ENCODE measurements at regions not wholly inside any gene's neighbourhood (a gene's known extent, or its start where the extent isn't known, plus 50 kb on each side); places are given as distances from the start of the nearest gene placed in this dataset.

DNA sequence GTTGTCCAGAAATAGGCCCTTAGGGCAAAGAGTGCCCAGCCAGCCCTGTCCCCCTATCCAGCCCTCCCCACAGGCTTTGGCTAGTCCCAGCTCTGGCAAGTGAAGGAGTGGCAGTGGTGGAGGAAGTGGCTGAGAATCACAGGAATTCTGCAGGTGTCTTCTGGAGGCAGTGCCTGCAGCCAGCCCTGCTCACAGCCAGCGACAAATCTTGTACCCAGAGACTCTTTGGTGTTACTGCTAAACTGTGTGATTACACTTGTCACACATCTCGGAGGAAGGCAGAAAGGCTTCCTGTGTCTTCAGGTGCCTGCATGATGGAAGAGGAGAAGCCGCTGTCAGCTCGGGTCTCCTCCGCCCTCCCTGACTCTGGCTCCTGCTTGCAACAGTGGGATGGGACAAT, 71.6 kb upstream of the GRIK3 start:
- TF ChIP-seq CTCF (conservative IDR thresholded peaks at IDR 0.05), result no peak
- TF ChIP-seq ZFX (IDR thresholded peaks at IDR 0.05), result no peak
